Right cardiac atrium (tissue), 5 donors: ENCODE measurements at regions not wholly inside any gene's neighbourhood (a gene's known extent, or its start where the extent isn't known, plus 50 kb on each side); places are given as distances from the start of the nearest gene placed in this dataset.
A peak's percentile ranks its signal among the peaks of the same experiment; 100 is the strongest.

Source experiments
- ATAC-seq, 2 donors: fragments of 200-7000 bp; cut with Tn5 transposase; one replicate each; pipeline versions ENCODE4 v1.8.0 to v1.9.1; 2020; ENCODE audit warnings: moderate library complexity in 2 of 2, mild to moderate bottlenecking in 1 of 2
- DNase-seq, 3 donors: peaks; one replicate each; pipeline ENCODE4 v3.0.0-alpha.2; 2020
- H3K27ac ChIP-seq: one replicate; pipeline ENCODE4 v1.5.1; 2013; ENCODE audit warnings: mild to moderate bottlenecking, low read length, control low read depth, moderate library complexity
- H3K27me3 ChIP-seq: one replicate; pipeline ENCODE4 v1.6.1; 2013; ENCODE audit not compliant: control insufficient read depth, insufficient read depth
- H3K4me1 ChIP-seq: one replicate; pipeline ENCODE4 v1.6.1; 2013; ENCODE audit warnings: low read length; ENCODE audit not compliant: control insufficient read depth, insufficient read depth
- H3K4me3 ChIP-seq: one replicate; pipeline ENCODE4 v1.5.1; 2013; ENCODE audit warnings: low read length, control low read depth
- H3K9me3 ChIP-seq: one replicate; pipeline ENCODE4 v1.6.1; 2013; ENCODE audit warnings: low read length; ENCODE audit not compliant: control insufficient read depth
- WGBS: extraction: QIAGEN DNeasy Blood & Tissue Kit; methylation state at CpG from one replicate; pipeline ENCODE4 v1.1.7; 2013; 5-methylcytosine and 5-hydroxymethylcytosine counted together
- intact Hi-C, 4 donors: fragments of 100-400 bp; cut with DNase I; formaldehyde crosslinking; loops; one replicate each; pipeline versions ENCODE4 v1.11.0 to v1.14.0; 2022 to 2023
- donor health status: healthy with polysubstance abuse.
- donor health status: DM: no; HTN: yes; CAD: no.
- donor health status: DM: no; HTN: no; CAD: no.
- donor health status: DM: no; HTN: yes; CAD: no; lungs with severe emphysema.
- donor health status: DM: yes; HTN: yes; CAD: no.

DNA sequence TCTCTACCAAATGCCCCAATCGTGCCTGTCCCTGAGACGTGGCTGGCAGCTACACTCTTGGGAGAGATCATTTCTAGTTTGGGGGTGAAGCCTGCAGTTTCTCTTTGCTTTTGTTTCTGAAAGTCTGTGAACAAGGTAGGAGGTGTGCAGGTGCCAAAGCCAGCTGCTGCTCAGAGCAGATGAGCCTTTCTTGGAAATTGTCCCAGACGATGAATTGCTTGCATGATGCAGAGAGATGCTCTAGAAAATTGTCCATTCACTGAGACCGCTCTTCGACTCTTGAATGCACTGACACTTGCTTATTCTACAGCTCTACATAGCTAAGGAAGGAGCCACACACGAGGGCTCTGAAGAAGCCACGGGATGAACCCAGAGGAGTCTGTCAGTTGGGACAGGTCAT, 225.6 kb upstream of the E2F8 start:
- no peaks in the 10 kb centered on the region for H3K4me1 ChIP-seq
- no peak for ATAC-seq
- no peaks in the 10 kb centered on the region for H3K27me3 ChIP-seq
- H3K27ac ChIP-seq = no peak overlapping the region
- H3K9me3 ChIP-seq = no peaks in the 10 kb centered on the region
- 80% methylated on average over 7 of the region's 7 CpGs for WGBS
- DNase-seq = no peak
- intact Hi-C loops = no loop called here
- H3K4me3 ChIP-seq = no peak overlapping the region

DNA sequence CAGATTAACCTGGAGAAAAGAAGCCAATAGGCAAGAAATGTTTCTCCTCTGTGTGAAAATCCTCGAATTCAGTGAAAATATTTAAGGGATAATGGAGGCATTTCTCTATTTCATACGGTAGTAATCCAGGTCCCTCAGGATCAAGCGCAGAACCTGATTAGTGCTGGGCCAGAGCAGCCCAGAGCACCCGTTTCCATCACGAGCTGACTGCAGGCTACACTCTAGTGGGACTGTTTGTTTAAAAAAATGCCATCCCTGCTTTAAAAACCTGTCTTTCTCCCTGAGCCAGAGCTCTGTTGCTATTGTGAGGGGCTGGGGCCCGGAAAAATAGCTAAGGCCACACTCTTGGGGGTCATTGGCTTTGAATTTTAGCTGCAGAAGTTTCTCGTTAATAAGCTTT, 223.2 kb upstream of the E2F8 start:
- Histone ChIP-seq H3K4me1 (no peaks in the 10 kb centered on the region), H3K9me3 (no peaks in the 10 kb centered on the region), H3K4me3 (no peak overlapping the region), H3K27me3 (no peaks in the 10 kb centered on the region), H3K27ac (no peak overlapping the region)
- no peak for DNase-seq
- intact Hi-C loops = no loop called here
- WGBS = 87% methylated on average over 7 of the region's 7 CpGs
- ATAC-seq = no peak

DNA sequence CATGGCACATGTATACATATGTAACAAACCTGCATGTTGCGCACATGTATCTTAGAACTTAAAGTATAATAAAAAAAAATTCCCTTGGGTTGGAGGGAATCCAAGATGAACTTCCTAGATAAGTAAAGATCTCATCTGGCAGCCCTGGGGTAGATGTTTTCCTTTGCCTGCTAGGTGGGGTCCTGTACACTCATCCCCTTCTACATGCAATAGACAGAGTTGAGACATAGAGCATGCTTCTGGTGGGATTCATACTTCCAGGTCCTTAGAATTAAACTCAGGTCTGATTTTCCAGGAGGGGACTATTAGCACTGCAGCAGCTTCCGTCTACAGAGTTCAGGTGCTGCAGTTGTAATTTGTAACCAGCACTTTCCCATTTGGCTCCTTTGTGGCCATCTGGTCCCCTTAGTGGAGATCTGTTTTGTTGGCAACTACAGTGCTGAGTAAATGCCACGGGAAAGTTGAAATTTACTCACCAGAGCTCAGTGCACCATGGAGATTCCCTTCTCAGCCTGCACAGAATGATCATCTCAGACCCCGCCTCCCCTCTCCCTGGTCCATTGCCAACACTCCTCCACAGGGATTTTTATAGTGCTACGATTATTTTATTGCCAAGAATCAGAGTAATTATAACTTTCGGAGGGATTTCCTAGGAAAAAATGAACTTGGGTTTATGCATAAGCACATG, 220.1 kb upstream of the E2F8 start:
- H3K27ac ChIP-seq = no peak overlapping the region
- H3K27me3 ChIP-seq = no peaks in the 10 kb centered on the region
- 38% methylated on average over 6 of the region's 6 CpGs for WGBS
- H3K9me3 ChIP-seq = no peaks in the 10 kb centered on the region
- DNase-seq (peak; percentile 37 to 75 (median 60)), ATAC-seq (peak; percentile 54 to 61)
- H3K4me3 ChIP-seq = no peak overlapping the region
- intact Hi-C loops = no loop called here
- H3K4me1 ChIP-seq = no peaks in the 10 kb centered on the region

DNA sequence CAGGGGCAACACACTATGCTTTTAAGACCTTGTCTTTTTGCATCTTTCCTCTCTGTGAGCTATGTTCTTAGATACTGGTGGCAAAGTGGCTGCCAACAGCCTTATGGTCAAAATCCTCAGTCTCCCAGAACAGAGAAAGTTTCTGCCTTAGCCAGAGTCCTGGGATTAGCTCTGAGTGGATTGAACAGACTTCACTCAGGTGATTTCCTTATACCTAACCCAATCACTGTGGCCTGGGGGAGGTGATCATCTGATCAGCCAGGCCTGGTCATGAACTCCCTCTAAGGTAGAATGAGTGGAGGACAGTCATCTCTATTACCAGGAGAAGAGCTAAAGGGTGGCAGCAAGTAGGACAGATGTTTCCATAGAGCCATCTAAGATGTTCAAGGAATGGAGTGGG, 218.5 kb upstream of the E2F8 start:
- no peak for DNase-seq
- no peaks in the 10 kb centered on the region for H3K9me3 ChIP-seq
- intact Hi-C loops = no loop called here
- H3K4me1 ChIP-seq = no peaks in the 10 kb centered on the region
- ATAC-seq = no peak
- no peak overlapping the region for H3K4me3 ChIP-seq
- H3K27me3 ChIP-seq = no peaks in the 10 kb centered on the region
- H3K27ac ChIP-seq = no peak overlapping the region

DNA sequence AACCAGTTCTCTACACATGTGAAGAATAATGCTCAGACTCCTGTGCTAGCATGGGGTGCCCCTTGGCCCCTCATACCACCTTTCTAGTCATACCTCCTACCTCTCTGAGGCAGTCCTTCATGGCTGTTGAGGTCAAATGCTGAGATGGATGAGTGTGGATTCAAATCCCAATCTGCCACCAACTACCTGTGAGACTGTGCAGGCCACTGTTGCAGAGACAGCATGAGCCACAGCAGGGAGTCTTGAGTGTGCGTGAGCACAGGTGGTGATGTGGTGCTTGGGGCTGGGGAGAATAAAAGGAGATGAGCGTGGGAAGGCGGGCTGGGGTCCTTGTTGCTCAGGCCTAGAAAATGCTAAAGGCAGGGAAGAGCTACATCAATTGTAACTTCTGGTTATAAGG, 218.0 kb upstream of the E2F8 start:
- ATAC-seq = no peak

DNA sequence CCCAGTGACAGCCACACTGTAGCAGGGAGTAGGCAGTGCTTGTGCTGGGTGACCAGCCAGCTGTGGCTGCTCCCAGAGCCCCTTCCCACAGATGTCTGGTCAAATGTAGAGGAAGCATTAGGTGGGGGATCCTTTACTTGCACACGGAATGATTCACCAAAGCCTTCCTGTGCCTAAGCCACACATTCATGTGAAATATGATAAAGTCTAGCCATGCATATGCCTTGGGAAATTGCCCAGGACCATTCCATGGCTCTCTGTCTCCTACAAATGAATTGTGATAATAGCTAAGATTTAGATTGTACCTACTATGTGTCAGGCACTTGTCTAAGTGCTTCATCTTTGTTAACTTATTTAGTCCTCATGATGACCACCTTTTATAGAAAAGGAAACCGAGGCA, 217.5 kb upstream of the E2F8 start:
- 79% methylated on average over 2 of the region's 2 CpGs for WGBS
- H3K9me3 ChIP-seq = no peaks in the 10 kb centered on the region
- H3K4me1 ChIP-seq = no peaks in the 10 kb centered on the region
- intact Hi-C loops = no loop called here
- H3K27ac ChIP-seq = no peak overlapping the region
- DNase-seq = no peak
- H3K4me3 ChIP-seq = no peak overlapping the region
- no peaks in the 10 kb centered on the region for H3K27me3 ChIP-seq
- no peak for ATAC-seq

More for the DNA sequence above, 218.0 kb upstream of the E2F8 start:
- 98% methylated on average over 3 of the region's 3 CpGs for WGBS
- Histone ChIP-seq H3K27ac (no peak overlapping the region), H3K9me3 (no peaks in the 10 kb centered on the region), H3K4me1 (no peaks in the 10 kb centered on the region), H3K4me3 (no peak overlapping the region), H3K27me3 (no peaks in the 10 kb centered on the region)
- intact Hi-C loops = no loop called here
- DNase-seq = no peak

DNA sequence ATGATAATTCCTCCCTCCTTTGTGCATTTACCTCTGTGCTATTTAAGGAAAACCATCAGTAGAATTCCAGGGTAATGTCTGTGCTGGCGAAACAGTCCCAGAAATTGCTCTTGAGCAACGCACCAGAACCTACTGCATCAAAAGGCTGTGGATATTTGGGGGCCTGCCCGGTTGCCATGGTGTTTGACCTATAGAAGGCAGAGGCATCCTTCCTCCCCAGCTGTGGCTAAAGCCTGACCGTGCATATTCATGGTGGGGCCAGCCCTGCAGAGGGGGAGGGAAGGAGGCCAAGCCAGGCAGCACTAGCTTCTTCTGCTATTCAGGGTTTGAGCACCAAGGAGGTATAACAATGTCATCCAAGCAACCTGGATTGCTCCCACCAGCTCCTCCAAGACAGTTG, 215.0 kb upstream of the E2F8 start:
- Histone ChIP-seq H3K4me1 (no peaks in the 10 kb centered on the region), H3K27ac (no peak overlapping the region), H3K27me3 (no peaks in the 10 kb centered on the region), H3K9me3 (no peaks in the 10 kb centered on the region), H3K4me3 (no peak overlapping the region)
- DNase-seq = no peak
- intact Hi-C loops = no loop called here
- 66% methylated on average over 4 of the region's 4 CpGs for WGBS
- no peak for ATAC-seq

DNA sequence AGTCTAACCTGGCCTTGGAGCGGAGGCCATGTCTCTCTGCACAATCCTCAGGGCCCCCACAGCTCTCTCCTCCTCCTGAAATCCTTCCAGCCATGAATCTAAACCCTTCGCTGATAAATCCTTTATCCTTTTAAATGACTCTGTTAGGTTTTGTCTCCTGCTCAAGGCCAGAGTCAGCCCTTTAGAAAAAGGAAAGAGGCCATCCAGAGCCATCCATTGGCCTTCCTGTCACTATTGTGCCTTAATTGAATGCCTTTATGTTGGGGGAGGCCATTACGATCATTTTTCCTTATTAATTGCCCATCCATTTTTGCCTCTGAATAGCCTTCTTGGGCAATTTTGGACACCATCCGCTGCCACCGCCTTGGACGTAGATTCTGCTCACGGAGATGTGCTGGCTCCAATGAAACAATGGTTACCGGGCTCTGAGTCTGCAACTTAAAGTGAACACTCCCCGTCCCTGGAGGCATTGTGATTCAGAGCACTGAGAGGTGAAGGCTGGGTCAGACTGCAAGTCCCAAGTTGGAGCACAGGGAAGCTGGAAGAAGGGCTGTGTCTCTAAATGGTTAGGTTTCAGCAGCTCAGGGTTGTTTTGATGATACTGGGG, 213.0 kb upstream of the E2F8 start:
- peak in 2 of 3 donors; percentile 60 to 68 for DNase-seq

DNA sequence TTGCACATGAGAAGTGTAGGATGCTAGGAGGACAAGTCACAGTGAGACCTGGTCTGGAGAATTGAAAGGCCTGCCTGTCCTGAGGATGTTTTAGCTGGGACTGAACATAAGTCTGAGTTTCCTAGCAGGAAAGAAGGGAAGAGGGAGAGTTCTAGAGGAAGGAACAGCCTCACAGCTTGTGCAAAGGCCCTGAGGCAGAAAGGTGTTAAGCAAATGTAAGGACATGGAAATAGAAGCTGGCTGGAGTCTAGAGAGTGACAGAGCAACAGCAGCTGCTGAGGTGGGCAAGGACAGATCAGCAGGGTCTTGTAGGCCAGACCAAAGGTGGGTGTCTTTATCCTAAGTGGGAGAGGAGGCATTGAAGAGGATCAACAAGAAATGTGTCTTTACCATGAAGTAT, 210.9 kb upstream of the E2F8 start:
- no peak for DNase-seq
- no peaks in the 10 kb centered on the region for H3K4me1 ChIP-seq
- H3K27ac ChIP-seq = no peak overlapping the region
- ATAC-seq = no peak
- intact Hi-C loops = no loop called here
- H3K4me3 ChIP-seq = no peak overlapping the region
- no peaks in the 10 kb centered on the region for H3K27me3 ChIP-seq
- H3K9me3 ChIP-seq = no peaks in the 10 kb centered on the region

More for the DNA sequence above, 213.0 kb upstream of the E2F8 start:
- Histone ChIP-seq H3K4me3 (no peak overlapping the region), H3K27me3 (no peaks in the 10 kb centered on the region), H3K27ac (no peak overlapping the region), H3K9me3 (no peaks in the 10 kb centered on the region), H3K4me1 (no peaks in the 10 kb centered on the region)
- intact Hi-C loops = no loop called here
- ATAC-seq = peak; percentile 8 to 64
- 65% methylated on average over 9 of the region's 9 CpGs for WGBS

DNA sequence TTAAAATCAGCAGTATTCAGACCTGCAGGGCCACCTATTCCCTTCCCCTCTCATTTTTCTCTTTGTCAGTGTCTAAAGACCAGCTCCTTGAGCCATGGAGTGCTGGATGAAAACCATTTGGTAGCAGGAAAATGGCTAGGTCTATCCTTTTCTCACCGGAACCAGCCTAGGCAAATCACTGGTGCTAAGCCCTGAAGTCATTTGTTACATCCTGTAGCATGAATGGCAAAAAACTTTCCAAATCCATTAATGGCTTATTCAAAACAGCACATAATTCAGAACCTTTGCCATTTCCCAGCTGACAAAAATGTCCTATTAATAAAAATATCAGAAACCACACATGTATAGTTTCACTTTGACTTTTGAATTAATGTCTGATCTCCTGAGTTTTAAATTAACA, 209.5 kb upstream of the E2F8 start:
- Histone ChIP-seq H3K27me3 (no peaks in the 10 kb centered on the region), H3K9me3 (no peaks in the 10 kb centered on the region), H3K4me1 (no peaks in the 10 kb centered on the region), H3K27ac (no peak overlapping the region), H3K4me3 (no peak overlapping the region)
- WGBS = 75% methylated on average over 1 of the region's 1 CpG
- DNase-seq (no peak), ATAC-seq (no peak)
- intact Hi-C loops = no loop called here

DNA sequence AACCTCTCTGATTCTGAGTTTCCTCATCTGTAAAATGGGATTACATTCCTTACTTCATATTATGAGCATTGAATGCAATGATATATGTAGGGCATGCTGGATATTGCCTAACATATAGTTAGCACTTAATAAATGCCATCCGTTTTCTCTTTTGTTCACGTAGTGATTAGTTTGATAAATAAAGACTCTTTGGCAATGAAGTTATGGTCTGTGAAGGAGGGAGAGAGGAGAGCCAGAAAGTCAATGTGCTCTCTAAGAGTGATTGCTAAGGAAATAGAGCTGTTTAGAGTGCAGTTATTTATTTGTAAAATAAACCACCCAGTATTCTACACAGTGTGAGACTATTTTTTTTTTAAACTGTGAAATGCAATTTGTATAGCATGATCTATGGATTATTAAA, 207.9 kb upstream of the E2F8 start:
- 70% methylated on average over 2 of the region's 2 CpGs for WGBS
- Histone ChIP-seq H3K9me3 (no peaks in the 10 kb centered on the region), H3K27ac (no peak overlapping the region), H3K4me1 (peaks cover 2% of the 10 kb centered on the region), H3K4me3 (no peak overlapping the region), H3K27me3 (no peaks in the 10 kb centered on the region)
- no peak for DNase-seq
- intact Hi-C loops = no loop called here
- no peak for ATAC-seq

DNA sequence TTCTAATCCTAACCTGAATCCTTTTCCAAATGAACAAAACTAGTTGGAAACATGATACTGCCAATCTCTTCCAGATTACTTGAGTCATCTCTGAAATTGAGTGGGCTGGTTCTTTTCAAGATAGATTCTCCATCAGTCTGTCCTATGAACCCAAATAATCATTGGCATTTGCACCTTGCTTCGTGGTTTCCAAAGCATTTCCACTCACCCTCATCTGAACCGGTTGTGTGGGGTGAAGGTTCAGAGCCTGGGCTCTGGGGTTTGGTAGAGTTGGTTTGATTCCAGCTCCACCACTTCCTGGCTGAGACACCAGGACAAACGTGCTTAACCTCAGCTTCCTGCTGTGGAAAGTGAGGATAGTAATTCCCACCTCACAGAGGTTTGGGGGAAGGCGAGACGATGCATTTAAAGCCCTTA, 206.4 kb upstream of the E2F8 start:
- DNase-seq (no peak), ATAC-seq (no peak)
- Histone ChIP-seq H3K4me1 (peaks cover 5% of the 10 kb centered on the region), H3K27ac (no peak overlapping the region), H3K4me3 (no peak overlapping the region), H3K9me3 (no peaks in the 10 kb centered on the region), H3K27me3 (no peaks in the 10 kb centered on the region)
- intact Hi-C loops = no loop called here
- 59% methylated on average over 5 of the region's 5 CpGs for WGBS
